Posterior vena cava (tissue), 2 donors: ENCODE measurements at regions not wholly inside any gene's neighbourhood (a gene's known extent, or its start where the extent isn't known, plus 50 kb on each side); places are given as distances from the start of the nearest gene placed in this dataset.

Experiments
- DNase-seq: peaks from one replicate; pipeline ENCODE4 v3.0.0-alpha.2; 2020; ENCODE audit warnings: low spot score
- intact Hi-C, 2 donors: fragments of 100-400 bp; cut with DNase I; formaldehyde crosslinking; loops; one replicate each; pipeline versions ENCODE4 v1.14.1 to v1.14.2; 2022 to 2023
- donor health status: DM: yes; HTN: yes; CAD: no.
- donor health status: DM: yes; HTN: yes; CAD: no.

GRCh38 chr4:82201805-82202641, 171.8 kb downstream of the HNRNPD start:
- DNase-seq = no peak
- intact Hi-C loops = no loop called here

GRCh38 chr4:82201303-82201702, 172.5 kb downstream of the HNRNPD start:
- DNase-seq = no peak
- intact Hi-C loops = no loop called here

- no peak for DNase-seq
- intact Hi-C loops = no loop called here
Observed at GRCh38 chr4:82200046-82200445, 173.7 kb downstream of the HNRNPD start.

GRCh38 chr4:82194329-82194728, 179.5 kb downstream of the HNRNPD start:
- no peak for DNase-seq
- intact Hi-C loops = no loop called here

GRCh38 chr4:82192017-82192673, 181.6 kb downstream of the HNRNPD start:
- intact Hi-C loops = no loop called here

GRCh38 chr4:82181789-82182188, 192.0 kb downstream of the HNRNPD start:
- intact Hi-C loops = no loop called here
- no peak for DNase-seq

More at GRCh38 chr4:82192017-82192673, 181.6 kb downstream of the HNRNPD start:
- no peak for DNase-seq

- DNase-seq = no peak
- intact Hi-C loops = no loop called here
Observed at GRCh38 chr4:82172186-82172585, 201.6 kb downstream of the HNRNPD start.

GRCh38 chr4:82171531-82172155, 202.1 kb downstream of the HNRNPD start:
- intact Hi-C loops = no loop called here

GRCh38 chr4:82149750-82150149, 224.0 kb downstream of the HNRNPD start:
- DNase-seq = no peak
- intact Hi-C loops = no loop called here

More at GRCh38 chr4:82171531-82172155, 202.1 kb downstream of the HNRNPD start:
- no peak for DNase-seq

GRCh38 chr4:82145850-82146249, 227.9 kb downstream of the HNRNPD start:
- intact Hi-C loops = no loop called here
- no peak for DNase-seq

- no peak for DNase-seq
- intact Hi-C loops = no loop called here
Observed at GRCh38 chr4:82140422-82140821, 233.4 kb downstream of the HNRNPD start.

GRCh38 chr4:82139287-82139686, 234.5 kb downstream of the HNRNPD start:
- intact Hi-C loops = no loop called here
- no peak for DNase-seq

GRCh38 chr4:82138374-82138773, 235.4 kb downstream of the HNRNPD start:
- no peak for DNase-seq
- intact Hi-C loops = no loop called here

- intact Hi-C loops = no loop called here
- no peak for DNase-seq
Observed at GRCh38 chr4:82136161-82136801, 237.5 kb downstream of the HNRNPD start.

- intact Hi-C loops = no loop called here
- DNase-seq = no peak
Observed at GRCh38 chr4:82128355-82128754, 245.4 kb downstream of the HNRNPD start.

GRCh38 chr4:82126512-82127040, 247.2 kb downstream of the HNRNPD start:
- intact Hi-C loops = no loop called here
- no peak for DNase-seq

- intact Hi-C loops = no loop called here
- no peak for DNase-seq
Observed at GRCh38 chr4:82125787-82126297, 247.9 kb downstream of the HNRNPD start.

GRCh38 chr4:82124932-82125786, 248.6 kb downstream of the HNRNPD start:
- intact Hi-C loops = no loop called here

GRCh38 chr4:82124365-82124764, 249.4 kb downstream of the HNRNPD start:
- intact Hi-C loops = no loop called here
- no peak for DNase-seq

More at GRCh38 chr4:82124932-82125786, 248.6 kb downstream of the HNRNPD start:
- DNase-seq = no peak
